ENCODE measurements at regions not wholly inside any gene's neighbourhood (a gene's known extent, or its start where the extent isn't known, plus 50 kb on each side); places are given as distances from the start of the nearest gene placed in this dataset.
A peak's percentile ranks its signal among the peaks of the same experiment; 100 is the strongest.
"Not testable (repeated sequence)": the region's sequence is repeated elsewhere in the genome, so short reads cannot be mapped to it uniquely, and the experiment has no call there.

- Mint-ChIP-seq H3K27me3 (ENCODE audit: unreplicated experiment) (peaks cover 4% of the 10 kb centered on the region), H3K27ac (ENCODE audit: unreplicated experiment) (no peak overlapping the region), H3K4me1 (ENCODE audit: unreplicated experiment) (no peaks in the 10 kb centered on the region), H3K9me3 (ENCODE audit: unreplicated experiment) (no peaks in the 10 kb centered on the region), H3K4me3 (ENCODE audit: unreplicated experiment) (no peak overlapping the region), H3K36me3 (ENCODE audit: unreplicated experiment) (no peaks in the 10 kb centered on the region)
- TF ChIP-seq CTCF (IDR thresholded peaks at IDR 0.05) = no peak
- no peak for DNase-seq (ENCODE audit: extremely low spot score, unreplicated experiment)
These were observed 91.0 kb upstream of the CENPE start for GRCh38 chr4:103289186-103289585.

GRCh38 chr4:103272174-103272573, 74.0 kb upstream of the CENPE start:
- Mint-ChIP-seq H3K27me3 (ENCODE audit: unreplicated experiment) (no peaks in the 10 kb centered on the region), H3K27ac (ENCODE audit: unreplicated experiment) (no peak overlapping the region), H3K4me3 (ENCODE audit: unreplicated experiment) (no peak overlapping the region), H3K36me3 (ENCODE audit: unreplicated experiment) (no peaks in the 10 kb centered on the region), H3K4me1 (ENCODE audit: unreplicated experiment) (no peaks in the 10 kb centered on the region), H3K9me3 (ENCODE audit: unreplicated experiment) (peaks cover 12% of the 10 kb centered on the region)
- no peak for TF ChIP-seq CTCF (IDR thresholded peaks at IDR 0.05)
- DNase-seq (ENCODE audit: extremely low spot score, unreplicated experiment) = no peak

- H3K36me3 Mint-ChIP-seq (ENCODE audit: unreplicated experiment) = no peaks in the 10 kb centered on the region
- no peak overlapping the region for H3K27ac Mint-ChIP-seq (ENCODE audit: unreplicated experiment)
- H3K9me3 Mint-ChIP-seq (ENCODE audit: unreplicated experiment) = peaks cover 16% of the 10 kb centered on the region
- no peak for TF ChIP-seq CTCF (IDR thresholded peaks at IDR 0.05)
- DNase-seq (ENCODE audit: extremely low spot score, unreplicated experiment) = no peak
- H3K4me3 Mint-ChIP-seq (ENCODE audit: unreplicated experiment) = no peak overlapping the region
- no peaks in the 10 kb centered on the region for H3K4me1 Mint-ChIP-seq (ENCODE audit: unreplicated experiment)
- H3K27me3 Mint-ChIP-seq (ENCODE audit: unreplicated experiment) = peaks cover 5% of the 10 kb centered on the region
These were observed 70.6 kb upstream of the CENPE start for GRCh38 chr4:103268746-103269145.

GRCh38 chr4:103264905-103265304, 66.8 kb upstream of the CENPE start:
- Mint-ChIP-seq H3K27ac (ENCODE audit: unreplicated experiment) (no peak overlapping the region), H3K4me1 (ENCODE audit: unreplicated experiment) (no peaks in the 10 kb centered on the region), H3K9me3 (ENCODE audit: unreplicated experiment) (peaks cover 5% of the 10 kb centered on the region), H3K36me3 (ENCODE audit: unreplicated experiment) (no peaks in the 10 kb centered on the region), H3K27me3 (ENCODE audit: unreplicated experiment) (peaks cover 10% of the 10 kb centered on the region), H3K4me3 (ENCODE audit: unreplicated experiment) (no peak overlapping the region)
- no peak for DNase-seq (ENCODE audit: extremely low spot score, unreplicated experiment)
- no peak for TF ChIP-seq CTCF (IDR thresholded peaks at IDR 0.05)

GRCh38 chr4:103256068-103256467, 57.9 kb upstream of the CENPE start:
- H3K4me1 Mint-ChIP-seq (ENCODE audit: unreplicated experiment); H3K36me3 Mint-ChIP-seq (ENCODE audit: unreplicated experiment); DNase-seq (ENCODE audit: extremely low spot score, unreplicated experiment); H3K9me3 Mint-ChIP-seq (ENCODE audit: unreplicated experiment): not testable (repeated sequence)
- H3K4me3 Mint-ChIP-seq (ENCODE audit: unreplicated experiment) = peak overlapping the region; percentile 76
- peaks cover 27% of the 10 kb centered on the region for H3K27me3 Mint-ChIP-seq (ENCODE audit: unreplicated experiment)
- peak overlapping the region; percentile 27 for H3K27ac Mint-ChIP-seq (ENCODE audit: unreplicated experiment)

Data from osteocyte (in vitro differentiated cells).